Tibial artery (tissue), 4 donors: ENCODE measurements at regions not wholly inside any gene's neighbourhood (a gene's known extent, or its start where the extent isn't known, plus 50 kb on each side); places are given as distances from the start of the nearest gene placed in this dataset.

Experiments used
- DNase-seq, 2 donors: peaks; one replicate each; pipeline ENCODE4 v3.0.0-alpha.2; 2019
- H3K27ac ChIP-seq, 2 donors: fragments of 200-600 bp; sonication (generic) in 1 of 2; 1 replicate in 1 of 2; 2 replicates in 1 of 2; pipeline ENCODE4 v1.5.1; 2018 to 2019; ENCODE audit warnings: mild to moderate bottlenecking in 1 of 2
- H3K27me3 ChIP-seq, 2 donors: fragments of 200-600 bp; sonication (generic) in 1 of 2; one replicate each; pipeline versions ENCODE4 v1.5.1 to v1.6.0; 2016 to 2019
- H3K36me3 ChIP-seq, 3 donors: fragments of 200-600 bp; sonication (generic) in 2 of 3; one replicate each; pipeline ENCODE4 v1.5.1; 2016 to 2019; ENCODE audit warnings: mild to moderate bottlenecking in 2 of 3
- H3K4me1 ChIP-seq, 4 donors: fragments of 200-600 bp; sonication (generic) in 2 of 4; 1 replicate in 3 of 4; 2 replicates in 1 of 4; pipeline ENCODE4 v1.5.1; 2016 to 2019
- H3K4me3 ChIP-seq, 2 donors: fragments of 200-600 bp; sonication (generic) in 1 of 2; 1 replicate in 1 of 2; 2 replicates in 1 of 2; pipeline ENCODE4 v1.5.1; 2018 to 2019; ENCODE audit warnings: mild to moderate bottlenecking in 2 of 2
- H3K9me3 ChIP-seq, 3 donors: fragments of 200-600 bp; sonication (generic) in 1 of 3; one replicate each; pipeline ENCODE4 v1.5.1; 2016 to 2019
- CTCF ChIP-seq, 2 experiments: fragments of 200-600 bp in 1 of 2; fragments of 450-650 bp in 1 of 2; IDR thresholded peaks; one replicate each; pipeline ENCODE4 v1.5.1; 2017 to 2019; ENCODE audit warnings: antibody characterized with exemption in 2 of 2, mild to moderate bottlenecking in 1 of 2, moderate library complexity in 1 of 2
- intact Hi-C: fragments of 100-400 bp; cut with DNase I; formaldehyde crosslinking; loops from one replicate; pipeline ENCODE4 v1.15.0; 2023; ENCODE audit warnings: low total_unique reads

GRCh38 chr4:184536065-184536880 is 61.9 kb upstream of the IRF2 start:
- Histone ChIP-seq H3K27ac (peak overlapping the region; percentile 93), H3K27me3 (no peaks in the 10 kb centered on the region), H3K4me1 (peaks cover 0 to 31% (median 12%) of the 10 kb centered on the region in 4 donors), H3K9me3 (no peaks in the 10 kb centered on the region), H3K36me3 (no peaks in the 10 kb centered on the region), H3K4me3 (peak overlapping the region; percentile 60 to 66)
- intact Hi-C loops, result loop anchor here (2.0 to 10.0 kb wide), 4 partner anchors 63 to 289 kb away; partner anchors contain the start of genes ACSL1, CASP3 and PRIMPOL
- TF ChIP-seq CTCF (IDR thresholded peaks at IDR 0.05), result no peak
- DNase-seq, result no peak

GRCh38 chr4:184534511-184535391 is 60.4 kb upstream of the IRF2 start:
- Histone ChIP-seq H3K36me3 (no peaks in the 10 kb centered on the region), H3K9me3 (no peaks in the 10 kb centered on the region), H3K27ac (peak overlapping the region; percentile 62 to 93), H3K27me3 (no peaks in the 10 kb centered on the region), H3K4me1 (peaks cover 0 to 31% (median 12%) of the 10 kb centered on the region in 4 donors), H3K4me3 (no peak overlapping the region)
- intact Hi-C loops, result loop anchor here (5.0 to 10.0 kb wide), 3 partner anchors 113 to 290 kb away; partner anchors contain the start of genes ACSL1, CASP3 and PRIMPOL
- TF ChIP-seq CTCF (IDR thresholded peaks at IDR 0.05), result no peak
- no peak for DNase-seq

GRCh38 chr4:184533908-184534307 is 59.6 kb upstream of the IRF2 start:
- TF ChIP-seq CTCF (IDR thresholded peaks at IDR 0.05), result no peak
- peaks cover 0 to 31% (median 12%) of the 10 kb centered on the region in 4 donors for H3K4me1 ChIP-seq
- no peak for DNase-seq
- no peaks in the 10 kb centered on the region for H3K36me3 ChIP-seq
- peak overlapping the region; percentile 62 to 93 for H3K27ac ChIP-seq
- H3K27me3 ChIP-seq, result no peaks in the 10 kb centered on the region
- intact Hi-C loops, result loop anchor here (10.0 kb wide), 1 partner anchor 291 kb away; the partner anchor contains the start of gene ACSL1
- no peak overlapping the region for H3K4me3 ChIP-seq
- no peaks in the 10 kb centered on the region for H3K9me3 ChIP-seq

- H3K27ac ChIP-seq, result no peak overlapping the region
- peaks cover 0 to 22% (median 12%) of the 10 kb centered on the region in 4 donors for H3K4me1 ChIP-seq
- no peak for DNase-seq
- no peak for TF ChIP-seq CTCF (IDR thresholded peaks at IDR 0.05)
- H3K36me3 ChIP-seq, result no peaks in the 10 kb centered on the region
- H3K9me3 ChIP-seq, result peaks cover 0 to 4% (median 0%) of the 10 kb centered on the region in 3 donors
- no peak overlapping the region for H3K4me3 ChIP-seq
- intact Hi-C loops, result loop anchor here (10.0 kb wide), 1 partner anchor 294 kb away; the partner anchor contains the start of gene ACSL1
- no peaks in the 10 kb centered on the region for H3K27me3 ChIP-seq
Observed at GRCh38 chr4:184531008-184531407, 56.7 kb upstream of the IRF2 start.

- no peaks in the 10 kb centered on the region for H3K27me3 ChIP-seq
- no peak overlapping the region for H3K27ac ChIP-seq
- no peak for DNase-seq
- intact Hi-C loops, result no loop called here
- no peak for TF ChIP-seq CTCF (IDR thresholded peaks at IDR 0.05)
- H3K4me1 ChIP-seq, result peaks cover 0 to 5% (median 3%) of the 10 kb centered on the region in 4 donors
- no peaks in the 10 kb centered on the region for H3K36me3 ChIP-seq
- no peak overlapping the region for H3K4me3 ChIP-seq
- H3K9me3 ChIP-seq, result peaks cover 0 to 19% (median 0%) of the 10 kb centered on the region in 3 donors
Observed at GRCh38 chr4:184529283-184529682, 54.9 kb upstream of the IRF2 start.
